ENCODE measurements at regions not wholly inside any gene's neighbourhood (a gene's known extent, or its start where the extent isn't known, plus 50 kb on each side); places are given as distances from the start of the nearest gene placed in this dataset.

DNA sequence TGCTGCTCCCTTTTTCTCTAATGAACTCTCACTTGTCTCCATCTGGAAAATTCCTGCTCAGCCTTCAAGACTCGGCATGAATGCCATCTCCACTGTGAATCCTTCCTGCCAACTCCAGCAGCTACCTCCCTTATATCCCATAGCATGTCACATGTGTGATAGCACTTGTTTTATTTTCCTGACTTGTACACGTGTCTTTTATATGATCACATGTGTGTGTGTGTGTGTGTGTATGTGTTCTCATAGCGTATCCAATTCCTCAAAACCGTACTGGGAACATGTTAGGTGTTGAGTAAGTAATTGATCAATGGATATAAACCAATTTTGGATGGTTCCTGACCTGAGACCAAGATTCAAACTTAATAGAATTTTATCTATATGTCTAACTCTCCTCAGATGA is 1107.7 kb downstream of the GALC start:
- DNase-seq: no peak
- Histone ChIP-seq H3K4me3 (ENCODE audit: low read depth, low read length) (no peak overlapping the region), H3K27me3 (replicated peaks) (no peaks in the 10 kb centered on the region), H3K27ac (no peak overlapping the region), H3K36me3 (replicated peaks) (no peaks in the 10 kb centered on the region)
- in situ Hi-C loops (cut with HindIII; ENCODE audit: low pct_ligation_motif_present, low sequenced_read_pairs): no loop called here
- TF ChIP-seq, protein P1, sequence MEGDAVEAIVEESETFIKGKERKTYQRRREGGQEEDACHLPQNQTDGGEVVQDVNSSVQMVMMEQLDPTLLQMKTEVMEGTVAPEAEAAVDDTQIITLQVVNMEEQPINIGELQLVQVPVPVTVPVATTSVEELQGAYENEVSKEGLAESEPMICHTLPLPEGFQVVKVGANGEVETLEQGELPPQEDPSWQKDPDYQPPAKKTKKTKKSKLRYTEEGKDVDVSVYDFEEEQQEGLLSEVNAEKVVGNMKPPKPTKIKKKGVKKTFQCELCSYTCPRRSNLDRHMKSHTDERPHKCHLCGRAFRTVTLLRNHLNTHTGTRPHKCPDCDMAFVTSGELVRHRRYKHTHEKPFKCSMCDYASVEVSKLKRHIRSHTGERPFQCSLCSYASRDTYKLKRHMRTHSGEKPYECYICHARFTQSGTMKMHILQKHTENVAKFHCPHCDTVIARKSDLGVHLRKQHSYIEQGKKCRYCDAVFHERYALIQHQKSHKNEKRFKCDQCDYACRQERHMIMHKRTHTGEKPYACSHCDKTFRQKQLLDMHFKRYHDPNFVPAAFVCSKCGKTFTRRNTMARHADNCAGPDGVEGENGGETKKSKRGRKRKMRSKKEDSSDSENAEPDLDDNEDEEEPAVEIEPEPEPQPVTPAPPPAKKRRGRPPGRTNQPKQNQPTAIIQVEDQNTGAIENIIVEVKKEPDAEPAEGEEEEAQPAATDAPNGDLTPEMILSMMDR (IDR thresholded peaks at IDR 0.05; ENCODE audit: low read depth, low read length, missing control alignments): no peak

DNA sequence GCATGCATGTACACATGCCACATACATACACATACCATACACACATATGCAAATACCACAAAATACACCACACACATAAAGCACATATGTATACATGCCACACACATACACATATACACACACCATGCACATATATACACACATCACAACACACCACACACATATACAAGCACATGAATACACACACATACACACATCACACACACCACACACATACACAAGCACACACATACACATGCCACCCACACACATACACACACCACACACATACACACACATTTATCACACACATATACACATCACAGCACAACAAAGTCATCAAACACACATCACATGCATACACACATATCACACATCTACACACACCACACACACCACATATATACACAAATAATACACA is 1108.5 kb downstream of the GALC start:
- H3K27ac ChIP-seq: no peak overlapping the region
- H3K36me3 ChIP-seq (replicated peaks): no peaks in the 10 kb centered on the region
- in situ Hi-C loops (cut with HindIII; ENCODE audit: low pct_ligation_motif_present, low sequenced_read_pairs): no loop called here
- no peak for DNase-seq
- H3K27me3 ChIP-seq (replicated peaks): no peaks in the 10 kb centered on the region
- no peak overlapping the region for H3K4me3 ChIP-seq (ENCODE audit: low read depth, low read length)
- TF ChIP-seq, protein P1 (IDR thresholded peaks at IDR 0.05; ENCODE audit: low read depth, low read length, missing control alignments): no peak

DNA sequence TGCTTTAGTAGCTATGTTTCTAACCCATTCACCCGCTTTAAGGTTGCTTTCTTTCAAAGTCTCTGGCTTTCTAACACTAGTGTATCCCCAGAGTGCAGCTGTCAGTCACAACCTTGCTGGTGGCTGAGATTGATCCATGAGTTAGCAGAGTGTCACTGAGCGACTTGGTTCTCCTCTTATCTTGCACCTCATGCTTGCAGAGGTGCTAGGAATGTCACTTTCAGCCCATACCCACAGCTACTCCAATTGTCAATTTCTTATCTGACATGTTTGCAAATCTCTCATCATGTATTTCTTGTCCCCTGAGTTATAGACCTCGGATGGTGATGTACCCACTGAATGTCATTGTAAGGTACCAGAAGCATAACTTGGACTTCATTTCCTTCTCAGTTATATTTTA is 1110.2 kb downstream of the GALC start:
- TF ChIP-seq, protein P1 (IDR thresholded peaks at IDR 0.05; ENCODE audit: low read depth, low read length, missing control alignments): no peak
- in situ Hi-C loops (cut with HindIII; ENCODE audit: low pct_ligation_motif_present, low sequenced_read_pairs): no loop called here
- no peak overlapping the region for H3K4me3 ChIP-seq (ENCODE audit: low read depth, low read length)
- DNase-seq: no peak
- no peak overlapping the region for H3K27ac ChIP-seq
- no peaks in the 10 kb centered on the region for H3K27me3 ChIP-seq (replicated peaks)
- H3K36me3 ChIP-seq (replicated peaks): no peaks in the 10 kb centered on the region

DNA sequence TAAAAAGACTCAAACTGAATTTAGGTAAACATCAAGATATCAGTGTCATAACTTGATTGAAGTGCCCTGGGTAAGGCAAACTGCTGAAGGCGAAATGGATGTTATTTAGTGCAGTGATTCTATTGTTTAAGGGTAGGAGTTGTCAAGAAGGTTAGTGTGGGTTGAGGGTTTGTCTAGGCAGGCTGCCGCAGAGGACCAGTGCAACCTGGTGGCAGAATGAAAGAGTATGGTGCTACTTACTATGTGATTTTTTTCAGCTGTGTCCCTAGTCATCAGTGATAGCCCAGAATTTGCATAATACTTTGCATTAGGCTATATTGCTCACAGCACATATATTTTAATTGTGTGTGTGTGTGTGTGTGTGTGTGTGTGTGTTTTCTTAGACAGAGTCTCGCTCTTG is 1127.0 kb downstream of the GALC start:
- Histone ChIP-seq H3K27me3 (replicated peaks) (no peaks in the 10 kb centered on the region), H3K4me3 (ENCODE audit: low read depth, low read length) (no peak overlapping the region), H3K27ac (no peak overlapping the region), H3K36me3 (replicated peaks) (no peaks in the 10 kb centered on the region)
- no peak for DNase-seq
- TF ChIP-seq, protein P1 (IDR thresholded peaks at IDR 0.05; ENCODE audit: low read depth, low read length, missing control alignments): no peak
- in situ Hi-C loops (cut with HindIII; ENCODE audit: low pct_ligation_motif_present, low sequenced_read_pairs): no loop called here

DNA sequence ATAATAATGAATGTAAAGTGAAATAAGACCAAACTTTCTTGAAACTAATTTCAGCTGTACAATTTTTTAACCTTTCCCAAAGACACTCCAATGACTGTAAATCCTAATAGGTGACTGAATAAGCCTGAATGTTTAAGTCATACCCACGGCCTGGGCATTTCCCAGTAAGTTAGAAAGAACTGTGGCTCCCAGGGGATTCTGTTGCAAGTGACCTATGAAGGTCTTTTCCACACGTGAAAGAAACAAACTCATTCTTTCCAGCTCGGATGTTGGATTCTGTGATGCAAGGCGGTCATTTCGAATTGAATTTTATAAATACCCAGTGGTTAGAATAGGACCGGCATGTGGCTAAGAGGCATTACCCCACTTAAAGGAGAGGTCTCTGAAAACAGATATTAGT is 1134.4 kb downstream of the GALC start:
- Histone ChIP-seq H3K4me3 (ENCODE audit: low read depth, low read length) (no peak overlapping the region), H3K36me3 (replicated peaks) (no peaks in the 10 kb centered on the region), H3K27ac (no peak overlapping the region), H3K27me3 (replicated peaks) (no peaks in the 10 kb centered on the region)
- TF ChIP-seq, protein P1 (IDR thresholded peaks at IDR 0.05; ENCODE audit: low read depth, low read length, missing control alignments): no peak
- no peak for DNase-seq
- in situ Hi-C loops (cut with HindIII; ENCODE audit: low pct_ligation_motif_present, low sequenced_read_pairs): no loop called here

DNA sequence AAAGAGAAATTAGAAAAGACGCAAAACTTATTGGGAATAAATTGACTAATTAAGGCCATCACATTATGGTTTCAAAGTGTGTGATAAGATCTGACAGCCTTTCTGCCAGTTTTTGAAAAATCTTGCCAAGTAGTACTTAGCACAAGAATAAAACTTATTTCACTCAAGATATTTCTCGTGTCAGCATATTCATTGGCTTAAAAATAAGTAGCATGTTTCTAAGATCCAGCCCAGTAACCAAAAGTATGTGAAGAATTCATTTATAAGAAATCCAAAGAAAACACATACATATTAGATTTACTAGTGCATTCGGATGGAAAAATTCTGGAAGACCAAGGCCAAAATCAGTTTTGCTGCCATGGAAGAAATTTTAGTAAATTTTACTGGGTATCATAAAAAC is 1135.0 kb downstream of the GALC start:
- Histone ChIP-seq H3K27me3 (replicated peaks) (no peaks in the 10 kb centered on the region), H3K4me3 (ENCODE audit: low read depth, low read length) (no peak overlapping the region), H3K36me3 (replicated peaks) (no peaks in the 10 kb centered on the region), H3K27ac (no peak overlapping the region)
- TF ChIP-seq, protein P1 (IDR thresholded peaks at IDR 0.05; ENCODE audit: low read depth, low read length, missing control alignments): no peak
- no peak for DNase-seq
- in situ Hi-C loops (cut with HindIII; ENCODE audit: low pct_ligation_motif_present, low sequenced_read_pairs): no loop called here
